OCI-LY1 (cell line): ENCODE measurements at regions not wholly inside any gene's neighbourhood (a gene's known extent, or its start where the extent isn't known, plus 50 kb on each side); places are given as distances from the start of the nearest gene placed in this dataset.

ENCODE experiments used
- CTCF ChIP-seq: fragments of 200-600 bp; sonication (generic), shearing (Covaris generic); IDR thresholded peaks from 2 replicates; pipeline ENCODE4 v1.5.1; 2017; ENCODE audit warnings: mild to moderate bottlenecking, antibody characterized with exemption, low read length, moderate library complexity, mixed read lengths
- EZH2 ChIP-seq: fragments of 200-600 bp; sonication (generic), shearing (Covaris generic); IDR thresholded peaks from 2 replicates; pipeline ENCODE4 v1.8.0; 2017; ENCODE audit warnings: borderline replicate concordance, mixed run types, mild to moderate bottlenecking, antibody characterized with exemption, low read length, moderate library complexity, mixed read lengths

DNA sequence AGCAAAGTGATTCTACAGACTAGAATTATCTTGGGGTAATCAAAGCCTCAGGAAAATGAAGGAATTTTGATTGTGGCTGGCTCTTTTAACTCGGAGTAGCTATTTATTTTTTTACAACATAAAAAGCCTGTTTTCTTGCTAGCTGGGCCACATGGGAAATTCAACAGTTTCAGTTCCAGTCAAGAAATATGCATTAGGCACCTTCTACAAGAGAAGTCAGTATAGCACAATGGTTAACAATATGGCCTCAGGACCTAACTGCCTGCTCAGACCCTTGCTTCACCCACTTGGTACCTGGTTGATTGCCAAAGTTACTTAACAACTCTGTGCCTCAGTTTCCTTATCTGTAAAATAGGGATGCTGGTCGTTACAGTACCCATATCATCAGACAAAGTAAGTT lies 586.2 kb downstream of the ZNF608 start:
- TF ChIP-seq EZH2 (no peak), CTCF (no peak)
